ENCODE measurements at regions not wholly inside any gene's neighbourhood (a gene's known extent, or its start where the extent isn't known, plus 50 kb on each side); places are given as distances from the start of the nearest gene placed in this dataset.

- TF ChIP-seq ARNT (IDR thresholded peaks at IDR 0.05) (no peak), ZNF384 (IDR thresholded peaks at IDR 0.05) (no peak), BHLHE40 (IDR thresholded peaks at IDR 0.05; ENCODE audit: borderline replicate concordance) (no peak), SP1 (IDR thresholded peaks at IDR 0.05) (no peak), HDGF (IDR thresholded peaks at IDR 0.05; ENCODE audit: borderline replicate concordance) (no peak), L3MBTL2 (conservative IDR thresholded peaks at IDR 0.05) (no peak), FOXA1 (IDR thresholded peaks at IDR 0.05) (no peak), FOXK2 (IDR thresholded peaks at IDR 0.05) (no peak), TARDBP (IDR thresholded peaks at IDR 0.05) (no peak), ELF4 (IDR thresholded peaks at IDR 0.05) (no peak), LEF1 (IDR thresholded peaks at IDR 0.05; ENCODE audit: borderline replicate concordance) (no peak), SUZ12 (IDR thresholded peaks at IDR 0.05) (no peak), CTBP1 (IDR thresholded peaks at IDR 0.05; ENCODE audit: borderline replicate concordance) (no peak)
These were observed 129.9 kb upstream of the TGFBR2 start for GRCh38 chr3:30476368-30477084.

All from HEK293T (cell line).